Medulla oblongata (tissue), 1 donor: ENCODE measurements at regions not wholly inside any gene's neighbourhood (a gene's known extent, or its start where the extent isn't known, plus 50 kb on each side); places are given as distances from the start of the nearest gene placed in this dataset.

Experiments
- DNase-seq: peaks from one replicate; pipeline ENCODE4 v3.0.0-alpha.2; 2015; ENCODE audit errors: extremely low spot score

DNA sequence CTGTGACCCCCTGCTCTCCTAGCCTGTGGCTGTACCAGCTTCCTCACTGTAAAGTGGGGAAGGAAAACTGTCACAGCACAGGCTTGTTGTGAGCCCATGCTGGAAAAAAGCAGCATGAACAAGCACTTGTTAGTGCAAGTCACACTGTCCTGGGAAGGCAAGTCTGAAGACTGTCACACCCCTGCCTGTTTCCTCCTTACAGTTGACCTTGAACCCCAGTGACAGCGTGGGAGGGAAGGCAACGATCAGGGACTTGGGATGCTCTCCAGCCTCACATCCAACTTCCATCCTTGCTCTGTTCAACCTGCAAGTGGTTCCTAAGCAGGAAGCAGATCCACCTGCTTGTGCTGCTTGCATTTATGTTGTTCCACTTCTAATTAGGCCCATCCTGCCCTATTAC lies 311.3 kb upstream of the KLHL29 start:
- no peak for DNase-seq

DNA sequence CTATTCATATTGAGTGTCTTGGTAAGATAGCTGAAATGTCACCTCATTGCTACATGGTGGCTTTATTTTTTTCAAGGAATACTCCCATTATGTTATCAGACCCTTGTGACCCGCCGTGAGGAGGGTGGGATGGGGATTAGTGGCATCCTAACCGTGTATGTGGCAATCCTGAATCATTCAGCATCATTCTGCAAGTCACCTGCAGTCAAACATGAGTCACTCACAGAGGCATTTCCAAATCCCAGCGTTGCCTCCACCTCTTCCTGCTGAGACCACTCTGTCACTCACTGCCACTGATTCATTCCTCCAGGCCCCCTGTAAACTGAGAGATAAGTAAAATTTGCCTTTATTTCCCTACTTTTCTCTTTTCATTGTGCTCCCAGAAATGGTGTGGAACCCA lies 307.4 kb upstream of the KLHL29 start:
- no peak for DNase-seq

DNA sequence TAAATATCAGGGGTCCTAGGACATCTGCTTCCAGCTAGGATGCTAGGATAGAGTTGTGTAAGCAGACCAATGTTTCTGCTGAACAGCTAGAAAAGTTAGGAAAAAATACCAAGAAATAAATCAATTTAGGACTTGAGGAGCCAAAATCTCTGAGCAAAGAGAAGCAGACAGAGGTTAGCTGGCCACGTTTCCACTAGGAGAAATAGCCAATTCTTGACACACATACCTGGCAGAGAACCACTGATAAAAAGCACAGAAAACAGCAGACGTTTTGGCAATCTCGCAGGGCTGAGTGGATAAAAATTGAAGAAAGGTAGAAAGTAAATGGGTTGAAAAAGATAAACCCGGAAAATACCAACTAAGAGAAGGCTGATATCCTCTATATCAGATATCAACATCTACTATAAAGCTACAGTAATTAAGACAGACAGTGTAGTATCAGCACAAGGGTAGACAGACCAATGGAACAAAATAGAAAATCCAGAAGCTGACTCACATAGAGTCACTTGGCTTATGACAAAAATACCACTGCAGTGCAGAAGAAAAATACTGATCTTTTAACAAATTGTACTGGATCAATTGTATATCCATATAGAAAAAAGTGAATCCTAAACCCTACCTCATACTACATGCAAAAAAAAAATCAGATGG lies 306.1 kb upstream of the KLHL29 start:
- DNase-seq: no peak

GRCh38 chr2:23083966-23084365 lies 301.0 kb upstream of the KLHL29 start:
- no peak for DNase-seq

- DNase-seq: no peak
These were observed 294.0 kb upstream of the KLHL29 start for GRCh38 chr2:23091019-23091418.

- DNase-seq: no peak
These were observed 293.1 kb upstream of the KLHL29 start for GRCh38 chr2:23091900-23092299.

DNA sequence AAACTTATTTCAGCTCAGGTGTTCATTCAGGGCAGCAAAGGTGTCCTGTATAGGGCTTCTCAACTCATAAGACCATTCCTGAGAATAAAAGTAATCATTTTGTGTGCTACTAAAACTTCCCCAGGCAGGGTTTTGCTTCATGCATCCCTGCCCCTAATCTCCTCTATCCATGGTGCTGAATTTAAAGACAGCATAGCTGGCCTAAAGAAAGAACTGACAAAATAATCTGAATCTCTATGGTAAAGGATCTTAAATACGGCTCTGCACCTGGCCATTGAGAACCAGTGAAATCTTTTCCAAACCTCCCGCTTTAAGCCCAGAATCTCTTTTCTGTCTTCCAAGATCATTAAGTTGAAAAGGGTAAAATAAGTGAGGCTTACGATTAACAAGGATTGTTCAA lies 292.1 kb upstream of the KLHL29 start:
- DNase-seq: no peak

DNA sequence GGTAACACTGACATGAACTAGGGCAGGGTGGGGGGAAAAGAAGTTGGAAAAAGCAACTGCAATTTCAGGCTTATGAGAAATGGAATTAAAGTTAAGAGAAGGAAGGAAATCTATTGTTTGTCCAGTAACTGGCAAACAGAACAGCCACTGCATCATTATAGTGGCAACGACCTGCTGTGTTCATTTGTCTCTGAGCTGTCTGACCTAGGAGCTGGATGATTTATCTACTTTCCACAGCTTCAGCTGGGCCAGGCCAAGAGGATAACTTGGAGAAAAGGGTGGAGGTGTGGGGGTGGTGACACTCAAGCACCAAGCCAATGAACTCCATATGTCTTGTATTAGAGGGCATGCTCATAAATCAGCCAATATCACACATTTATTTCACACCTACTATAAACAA lies 291.5 kb upstream of the KLHL29 start:
- DNase-seq: no peak

DNA sequence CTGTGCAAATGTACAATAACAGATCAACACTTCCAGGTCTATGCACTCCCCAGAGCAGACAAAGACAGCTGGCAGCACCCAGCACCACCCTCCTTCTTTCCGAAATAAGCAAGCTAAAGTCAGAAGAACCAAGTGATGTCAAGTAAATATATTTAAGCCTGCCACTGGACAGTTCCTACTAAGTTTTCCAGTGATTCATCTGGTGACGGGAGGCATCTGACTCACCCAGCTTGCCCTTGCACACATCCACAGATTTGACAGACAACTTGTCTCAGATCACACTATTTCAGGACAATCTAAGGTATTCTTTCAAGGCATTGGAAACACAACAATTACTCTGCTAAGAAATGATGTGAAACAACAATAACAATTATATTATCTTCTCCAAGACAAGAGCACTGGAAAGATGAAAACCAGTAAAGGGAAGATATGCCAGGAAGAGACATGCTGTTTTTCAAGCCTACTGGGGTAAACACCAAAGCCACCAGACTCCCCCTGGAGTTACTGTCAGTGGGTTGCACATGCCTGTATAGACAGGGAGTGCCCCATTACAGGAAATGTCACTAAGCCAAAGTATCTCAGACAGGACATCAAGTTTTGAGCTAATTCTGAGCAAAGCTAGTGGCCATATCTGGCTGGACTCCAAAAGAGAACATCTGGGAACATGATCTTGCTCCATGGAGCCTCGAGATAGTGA lies 287.9 kb upstream of the KLHL29 start:
- no peak for DNase-seq

DNA sequence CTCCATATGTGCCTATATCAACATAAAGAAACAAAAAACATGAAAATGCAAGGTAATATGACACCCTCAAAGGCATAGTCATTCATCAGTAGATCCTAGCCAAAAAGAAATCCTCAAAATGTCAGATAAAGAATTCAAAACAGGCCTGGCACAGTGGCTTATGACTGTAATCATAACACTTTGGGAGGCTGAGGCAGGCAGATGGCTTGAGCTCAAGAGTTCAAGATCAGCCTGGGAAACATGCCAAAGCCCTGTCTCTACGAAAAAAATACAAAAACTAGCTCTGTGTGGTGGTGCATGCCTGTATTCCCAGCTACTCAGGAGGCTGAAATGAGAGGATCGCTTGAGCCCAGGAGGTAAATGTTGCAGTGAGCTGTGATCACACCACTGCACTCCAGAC lies 284.6 kb upstream of the KLHL29 start:
- no peak for DNase-seq

DNA sequence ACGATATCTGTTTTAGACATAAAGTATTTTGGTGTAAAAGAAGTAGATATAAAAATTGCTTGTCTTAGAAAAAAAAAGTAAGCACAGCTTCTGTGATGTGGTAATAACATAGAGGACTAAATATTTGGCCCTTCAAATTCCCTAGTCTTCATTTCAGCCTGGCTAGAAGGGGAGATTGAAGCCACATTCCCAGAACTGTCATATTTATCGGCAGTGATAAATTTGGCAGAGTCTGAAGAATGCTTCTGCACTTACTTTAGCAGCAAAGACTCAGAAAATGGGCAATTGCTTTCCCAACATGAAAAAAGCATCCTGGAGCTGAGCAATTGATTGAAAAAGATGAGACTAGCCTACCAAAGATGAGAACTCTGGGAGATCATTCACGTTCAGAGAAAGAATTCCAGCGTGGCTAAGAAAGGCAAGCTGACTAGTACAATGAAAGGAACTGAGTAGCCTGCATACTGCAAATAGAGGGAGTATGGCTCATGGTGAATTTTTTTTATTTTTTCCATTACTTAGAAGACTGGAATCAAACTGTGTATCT lies 278.7 kb upstream of the KLHL29 start:
- no peak for DNase-seq

GRCh38 chr2:23107327-23107941 lies 277.5 kb upstream of the KLHL29 start:
- DNase-seq: peak; percentile 2

GRCh38 chr2:23111263-23111662 lies 273.7 kb upstream of the KLHL29 start:
- no peak for DNase-seq

GRCh38 chr2:23112517-23112916 lies 272.5 kb upstream of the KLHL29 start:
- no peak for DNase-seq

DNA sequence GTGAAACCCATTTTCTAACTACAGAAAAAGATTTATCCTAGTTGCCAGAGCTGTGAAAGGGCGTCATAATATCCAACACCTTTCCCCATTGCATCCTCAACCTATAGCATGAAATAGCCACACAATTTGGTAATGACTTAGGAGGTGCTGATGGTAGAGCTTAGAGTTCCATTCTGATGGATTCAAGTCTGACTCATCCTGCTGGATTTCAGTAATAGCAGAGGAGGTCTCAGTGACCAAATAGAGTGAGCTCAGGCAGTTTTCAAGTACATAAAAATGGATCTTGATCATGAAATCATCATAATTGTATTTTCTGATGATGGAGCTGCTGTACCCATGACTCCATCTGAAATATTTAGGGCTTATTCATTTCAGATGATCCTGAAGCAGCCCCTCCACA lies 270.7 kb upstream of the KLHL29 start:
- DNase-seq: no peak

DNA sequence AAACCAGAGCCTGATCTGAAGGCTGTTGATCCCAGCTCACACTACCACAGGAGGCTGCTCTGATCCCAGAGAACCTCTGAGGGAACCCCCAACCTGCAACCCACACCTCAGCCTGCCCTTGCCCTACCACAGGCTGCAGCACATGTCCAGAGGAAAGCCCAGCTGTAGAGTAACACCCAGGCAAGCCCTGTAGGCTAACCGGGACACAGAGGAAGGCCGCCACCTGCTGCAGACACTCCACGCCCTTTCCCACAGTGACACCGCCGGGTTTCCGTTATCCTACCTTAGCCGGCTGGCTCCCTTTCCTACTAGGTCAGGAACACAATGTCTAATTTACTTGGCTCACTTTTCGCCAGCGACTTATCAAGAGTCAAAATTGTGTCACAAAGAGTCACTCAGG lies 266.7 kb upstream of the KLHL29 start:
- DNase-seq: no peak

DNA sequence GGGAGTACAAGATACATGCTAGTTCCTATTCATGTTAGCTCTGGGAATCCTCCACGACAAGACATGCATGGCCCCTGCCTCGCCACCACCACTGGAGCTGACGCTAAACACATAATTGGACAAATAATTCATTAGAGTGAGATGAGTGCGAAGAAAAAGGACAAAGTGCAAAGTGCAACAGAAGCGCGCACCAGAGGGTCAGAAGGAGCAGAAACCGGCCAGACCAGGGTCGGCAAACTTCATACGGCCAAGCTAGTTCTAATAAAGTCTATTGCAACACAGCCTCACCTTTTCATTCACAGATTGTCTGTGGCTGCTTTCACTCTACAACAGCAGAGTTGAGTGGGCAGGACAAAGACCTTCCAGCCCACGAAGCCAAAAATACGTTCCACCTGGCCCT lies 266.1 kb upstream of the KLHL29 start:
- no peak for DNase-seq

- DNase-seq: no peak
These were observed 264.8 kb upstream of the KLHL29 start for GRCh38 chr2:23120161-23120560.

GRCh38 chr2:23121968-23122648 lies 262.9 kb upstream of the KLHL29 start:
- no peak for DNase-seq

- DNase-seq: no peak
These were observed 262.2 kb upstream of the KLHL29 start for GRCh38 chr2:23122681-23123215.

GRCh38 chr2:23123686-23124085 lies 261.3 kb upstream of the KLHL29 start:
- no peak for DNase-seq

DNA sequence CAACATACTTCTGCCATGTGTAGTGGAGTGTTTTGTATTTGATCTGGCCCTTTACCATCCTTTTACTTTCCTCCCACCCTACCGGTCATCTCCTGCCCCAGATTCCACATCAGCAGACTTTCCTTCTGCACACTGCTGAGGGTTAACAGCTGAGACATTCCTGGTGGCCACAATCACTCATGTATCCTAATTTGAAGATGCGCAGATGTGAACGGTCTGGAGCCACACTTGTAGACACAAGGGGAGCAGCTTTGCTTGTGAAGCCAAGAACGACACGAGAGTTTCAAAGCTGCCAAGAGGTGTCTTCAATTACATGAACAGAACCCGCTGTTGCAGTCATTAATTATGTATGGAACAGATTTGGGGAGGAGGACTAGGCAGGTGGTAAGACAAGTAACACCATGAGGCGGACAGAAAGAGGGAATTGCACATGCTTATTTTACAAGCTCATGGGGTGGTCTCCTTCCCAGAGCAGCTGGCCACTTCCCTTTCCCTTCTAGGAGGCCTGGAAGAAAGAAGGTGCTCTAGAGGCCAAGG lies 260.7 kb upstream of the KLHL29 start:
- DNase-seq: no peak
